Hepatocyte (in vitro differentiated cells): ENCODE measurements at regions not wholly inside any gene's neighbourhood (a gene's known extent, or its start where the extent isn't known, plus 50 kb on each side); places are given as distances from the start of the nearest gene placed in this dataset.

Experiments used
- DNase-seq: peaks from one replicate; pipeline ENCODE4 v3.0.0-alpha.2; 2016; ENCODE audit warnings: low spot score
- H2AFZ ChIP-seq: fragments of 200-600 bp; sonication (generic); 2 replicates; pipeline ENCODE4 v1.6.0; 2016; ENCODE audit warnings: antibody characterized with exemption, mild to moderate bottlenecking
- H3K27ac ChIP-seq: fragments of 200-600 bp; sonication (generic); 2 replicates; pipeline ENCODE4 v1.5.1; 2016; ENCODE audit warnings: mild to moderate bottlenecking
- H3K27me3 ChIP-seq: fragments of 200-600 bp; sonication (generic); 2 replicates; pipeline ENCODE4 v1.6.1; 2016
- H3K36me3 ChIP-seq: fragments of 200-600 bp; sonication (generic); replicated peaks from 2 replicates; pipeline ENCODE4 v1.5.1; 2016; ENCODE audit warnings: low read depth; ENCODE audit not compliant: insufficient read depth
- H3K4me1 ChIP-seq: fragments of 200-600 bp; sonication (generic); 2 replicates; pipeline ENCODE4 v1.5.1; 2016; ENCODE audit warnings: mild to moderate bottlenecking, moderate library complexity; ENCODE audit not compliant: insufficient read depth
- H3K4me2 ChIP-seq: fragments of 200-600 bp; sonication (generic); 2 replicates; pipeline ENCODE4 v1.6.0; 2016
- H3K4me3 ChIP-seq: fragments of 200-600 bp; sonication (generic); 2 replicates; pipeline ENCODE4 v1.5.1; 2016; ENCODE audit warnings: mild to moderate bottlenecking
- H3K79me2 ChIP-seq: fragments of 200-600 bp; sonication (generic); 2 replicates; pipeline ENCODE4 v1.6.0; 2017; ENCODE audit warnings: mild to moderate bottlenecking
- H3K9me2 ChIP-seq: fragments of 200-600 bp; sonication (generic); replicated peaks from 2 replicates; pipeline ENCODE4 v1.6.0; 2017; ENCODE audit warnings: mild to moderate bottlenecking; ENCODE audit not compliant: insufficient read depth
- H3K9me3 ChIP-seq: fragments of 200-600 bp; sonication (generic); 2 replicates; pipeline ENCODE4 v1.5.1; 2016; ENCODE audit warnings: low read depth, mild to moderate bottlenecking
- H4K20me1 ChIP-seq: fragments of 200-600 bp; sonication (generic); 2 replicates; pipeline ENCODE4 v1.6.0; 2016; ENCODE audit warnings: mild to moderate bottlenecking; ENCODE audit not compliant: insufficient read depth, poor library complexity, severe bottlenecking
- EZH2 ChIP-seq: fragments of 200-600 bp; sonication (generic); IDR thresholded peaks from 2 replicates; pipeline ENCODE4 v1.6.1; 2016; ENCODE audit warnings: antibody characterized with exemption, mild to moderate bottlenecking, borderline replicate concordance
- EZH2phosphoT487 ChIP-seq: fragments of 200-600 bp; sonication (generic); IDR thresholded peaks from one replicate; pipeline ENCODE4 v1.6.1; 2018; ENCODE audit warnings: antibody characterized with exemption, mild to moderate bottlenecking, low read depth, moderate library complexity; ENCODE audit not compliant: unreplicated experiment, severe bottlenecking
- WGBS: methylation state at CpG from one replicate; pipeline ENCODE4 v1.1.6; 2016; ENCODE audit warnings: low lambda C conversion rate; ENCODE audit errors: missing lambda C conversion rate; 5-methylcytosine and 5-hydroxymethylcytosine counted together
- TF ChIP-seq, protein P1 (sequence below): fragments of 200-600 bp; sonication (generic); IDR thresholded peaks from 2 replicates; pipeline ENCODE4 v1.5.1; 2016; ENCODE audit warnings: antibody characterized with exemption, mild to moderate bottlenecking; ENCODE audit not compliant: poor library complexity

DNA sequence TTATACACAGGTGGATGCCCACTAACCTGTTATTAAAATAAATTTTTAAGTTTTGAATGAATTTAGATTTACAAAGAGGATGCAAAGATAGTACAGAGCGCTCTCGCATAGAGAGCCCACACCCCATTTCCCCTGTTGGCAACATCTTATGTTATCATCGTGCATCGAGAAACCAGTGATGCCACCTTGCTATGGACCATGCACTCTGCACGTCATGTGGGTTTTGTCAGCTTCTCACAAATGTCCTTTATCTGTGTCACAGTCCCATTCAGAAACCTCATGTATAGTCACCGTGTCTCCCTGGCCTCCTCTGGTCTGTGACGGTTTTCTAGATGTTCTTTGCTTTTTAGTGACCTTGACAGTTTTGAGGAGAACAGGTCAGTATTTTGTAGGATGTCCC, 60.0 kb downstream of the ING1 start:
- no peaks in the 10 kb centered on the region for H3K79me2 ChIP-seq
- H3K4me1 ChIP-seq, result no peaks in the 10 kb centered on the region
- no peaks in the 10 kb centered on the region for H4K20me1 ChIP-seq
- H3K9me3 ChIP-seq, result no peaks in the 10 kb centered on the region
- no peak overlapping the region for H3K4me2 ChIP-seq
- H3K9me2 ChIP-seq, result no peaks in the 10 kb centered on the region
- 94% methylated on average over 7 of the region's 7 CpGs for WGBS
- no peaks in the 10 kb centered on the region for H3K36me3 ChIP-seq
- no peak for DNase-seq
- no peaks in the 10 kb centered on the region for H3K27me3 ChIP-seq
- no peak overlapping the region for H3K4me3 ChIP-seq
- H3K27ac ChIP-seq, result no peak overlapping the region
- no peak overlapping the region for H2AFZ ChIP-seq
- TF ChIP-seq, protein P1, sequence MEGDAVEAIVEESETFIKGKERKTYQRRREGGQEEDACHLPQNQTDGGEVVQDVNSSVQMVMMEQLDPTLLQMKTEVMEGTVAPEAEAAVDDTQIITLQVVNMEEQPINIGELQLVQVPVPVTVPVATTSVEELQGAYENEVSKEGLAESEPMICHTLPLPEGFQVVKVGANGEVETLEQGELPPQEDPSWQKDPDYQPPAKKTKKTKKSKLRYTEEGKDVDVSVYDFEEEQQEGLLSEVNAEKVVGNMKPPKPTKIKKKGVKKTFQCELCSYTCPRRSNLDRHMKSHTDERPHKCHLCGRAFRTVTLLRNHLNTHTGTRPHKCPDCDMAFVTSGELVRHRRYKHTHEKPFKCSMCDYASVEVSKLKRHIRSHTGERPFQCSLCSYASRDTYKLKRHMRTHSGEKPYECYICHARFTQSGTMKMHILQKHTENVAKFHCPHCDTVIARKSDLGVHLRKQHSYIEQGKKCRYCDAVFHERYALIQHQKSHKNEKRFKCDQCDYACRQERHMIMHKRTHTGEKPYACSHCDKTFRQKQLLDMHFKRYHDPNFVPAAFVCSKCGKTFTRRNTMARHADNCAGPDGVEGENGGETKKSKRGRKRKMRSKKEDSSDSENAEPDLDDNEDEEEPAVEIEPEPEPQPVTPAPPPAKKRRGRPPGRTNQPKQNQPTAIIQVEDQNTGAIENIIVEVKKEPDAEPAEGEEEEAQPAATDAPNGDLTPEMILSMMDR, result no peak
- TF ChIP-seq EZH2phosphoT487 (no peak), EZH2 (no peak)

DNA sequence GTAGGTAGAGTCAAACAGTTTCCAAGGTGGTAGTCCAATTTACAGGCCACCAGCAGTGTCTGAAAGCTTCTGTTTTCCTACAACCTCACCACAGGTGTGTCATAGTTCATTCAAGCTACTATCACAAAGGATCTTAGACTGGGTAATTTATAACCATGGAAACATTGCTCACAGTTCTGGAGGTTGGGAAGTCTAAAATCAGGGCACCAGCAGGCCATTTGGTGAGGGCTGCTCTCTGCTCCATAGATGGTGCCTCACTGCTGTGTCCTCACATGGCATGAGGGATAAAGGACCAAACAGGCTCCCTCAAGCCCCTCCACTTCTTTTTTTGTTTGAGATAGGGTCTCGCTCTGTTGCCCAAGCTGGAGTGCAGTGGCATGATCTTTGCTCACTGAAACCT, 60.6 kb downstream of the ING1 start:
- Histone ChIP-seq H4K20me1 (no peaks in the 10 kb centered on the region), H3K4me3 (no peak overlapping the region), H3K27ac (no peak overlapping the region), H3K27me3 (no peaks in the 10 kb centered on the region), H3K4me1 (no peaks in the 10 kb centered on the region), H3K79me2 (no peaks in the 10 kb centered on the region), H3K9me3 (no peaks in the 10 kb centered on the region), H3K36me3 (no peaks in the 10 kb centered on the region), H3K9me2 (no peaks in the 10 kb centered on the region), H3K4me2 (no peak overlapping the region), H2AFZ (no peak overlapping the region)
- WGBS, result 94% methylated on average over 1 of the region's 1 CpG
- TF ChIP-seq, protein P1, result no peak
- TF ChIP-seq EZH2, result no peak
- TF ChIP-seq EZH2phosphoT487, result no peak
- DNase-seq, result no peak

DNA sequence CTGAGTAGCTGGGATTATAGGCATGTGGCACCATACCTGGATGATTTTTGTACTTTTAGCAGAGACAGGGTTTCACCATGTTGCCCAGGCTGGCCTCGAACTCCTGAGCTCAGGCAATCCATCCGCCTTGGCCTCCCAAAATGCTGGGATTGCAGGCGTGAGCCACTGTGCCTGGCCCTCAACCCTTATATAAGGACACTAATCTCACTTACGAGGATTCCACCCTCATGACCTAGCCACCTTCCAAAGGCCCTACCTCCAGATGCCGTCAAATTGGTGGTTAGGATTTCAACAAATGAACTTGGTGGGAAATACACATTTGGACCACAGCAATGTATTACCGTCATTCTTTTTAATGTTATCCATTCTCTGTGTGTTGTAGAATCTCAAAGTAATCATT, 61.0 kb downstream of the ING1 start:
- Histone ChIP-seq H3K36me3 (no peaks in the 10 kb centered on the region), H2AFZ (no peak overlapping the region)

More for the DNA sequence above, 61.0 kb downstream of the ING1 start:
- Histone ChIP-seq H4K20me1 (no peaks in the 10 kb centered on the region), H3K4me1 (no peaks in the 10 kb centered on the region), H3K27me3 (no peaks in the 10 kb centered on the region), H3K79me2 (no peaks in the 10 kb centered on the region), H3K9me3 (no peaks in the 10 kb centered on the region), H3K4me2 (no peak overlapping the region), H3K27ac (no peak overlapping the region), H3K4me3 (no peak overlapping the region), H3K9me2 (no peaks in the 10 kb centered on the region)
- no peak for DNase-seq
- WGBS, result 95% methylated on average over 6 of the region's 6 CpGs
- no peak for TF ChIP-seq EZH2phosphoT487
- TF ChIP-seq, protein P1, result no peak
- TF ChIP-seq EZH2, result no peak
